ENCODE measurements at regions not wholly inside any gene's neighbourhood (a gene's known extent, or its start where the extent isn't known, plus 50 kb on each side); places are given as distances from the start of the nearest gene placed in this dataset.

DNA sequence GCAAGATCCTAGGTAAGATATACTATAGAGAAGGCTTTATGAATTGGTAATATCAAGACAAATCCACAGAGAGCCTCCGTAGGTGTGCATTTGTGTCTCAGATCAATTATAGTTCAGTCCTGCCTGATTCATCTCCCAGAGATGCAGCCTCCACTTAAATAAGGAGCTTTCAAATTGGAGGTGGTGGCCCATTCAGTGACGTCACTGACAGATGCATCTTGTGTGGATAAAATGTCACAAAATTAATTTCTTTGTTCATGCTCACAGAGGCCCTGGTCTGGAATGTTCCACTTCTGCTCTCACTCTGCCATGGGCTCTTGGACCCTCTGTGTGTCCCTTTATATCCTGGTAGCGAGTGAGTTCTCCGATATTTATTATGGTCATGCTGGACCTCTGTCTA is 157.1 kb upstream of the PRSS58 start:
- TF ChIP-seq, protein P1, sequence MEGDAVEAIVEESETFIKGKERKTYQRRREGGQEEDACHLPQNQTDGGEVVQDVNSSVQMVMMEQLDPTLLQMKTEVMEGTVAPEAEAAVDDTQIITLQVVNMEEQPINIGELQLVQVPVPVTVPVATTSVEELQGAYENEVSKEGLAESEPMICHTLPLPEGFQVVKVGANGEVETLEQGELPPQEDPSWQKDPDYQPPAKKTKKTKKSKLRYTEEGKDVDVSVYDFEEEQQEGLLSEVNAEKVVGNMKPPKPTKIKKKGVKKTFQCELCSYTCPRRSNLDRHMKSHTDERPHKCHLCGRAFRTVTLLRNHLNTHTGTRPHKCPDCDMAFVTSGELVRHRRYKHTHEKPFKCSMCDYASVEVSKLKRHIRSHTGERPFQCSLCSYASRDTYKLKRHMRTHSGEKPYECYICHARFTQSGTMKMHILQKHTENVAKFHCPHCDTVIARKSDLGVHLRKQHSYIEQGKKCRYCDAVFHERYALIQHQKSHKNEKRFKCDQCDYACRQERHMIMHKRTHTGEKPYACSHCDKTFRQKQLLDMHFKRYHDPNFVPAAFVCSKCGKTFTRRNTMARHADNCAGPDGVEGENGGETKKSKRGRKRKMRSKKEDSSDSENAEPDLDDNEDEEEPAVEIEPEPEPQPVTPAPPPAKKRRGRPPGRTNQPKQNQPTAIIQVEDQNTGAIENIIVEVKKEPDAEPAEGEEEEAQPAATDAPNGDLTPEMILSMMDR (IDR thresholded peaks at IDR 0.05) = no peak
- no peak for TF ChIP-seq POLR2A (IDR thresholded peaks at IDR 0.05)
